Stimulated activated CD4-positive, alpha-beta T cell treated with anti-CD3 and anti-CD28 coated beads, Interleukin-15, amount 100 ng/mL, for 1 hour (primary cell): ENCODE measurements at regions not wholly inside any gene's neighbourhood (a gene's known extent, or its start where the extent isn't known, plus 50 kb on each side); places are given as distances from the start of the nearest gene placed in this dataset.

ENCODE experiments used
- DNase-seq, 2 donors: peaks; one replicate each; pipeline ENCODE4 v3.0.0-alpha.2; 2020; ENCODE audit warnings: low read depth in 1 of 2, low spot score in 1 of 2

DNA sequence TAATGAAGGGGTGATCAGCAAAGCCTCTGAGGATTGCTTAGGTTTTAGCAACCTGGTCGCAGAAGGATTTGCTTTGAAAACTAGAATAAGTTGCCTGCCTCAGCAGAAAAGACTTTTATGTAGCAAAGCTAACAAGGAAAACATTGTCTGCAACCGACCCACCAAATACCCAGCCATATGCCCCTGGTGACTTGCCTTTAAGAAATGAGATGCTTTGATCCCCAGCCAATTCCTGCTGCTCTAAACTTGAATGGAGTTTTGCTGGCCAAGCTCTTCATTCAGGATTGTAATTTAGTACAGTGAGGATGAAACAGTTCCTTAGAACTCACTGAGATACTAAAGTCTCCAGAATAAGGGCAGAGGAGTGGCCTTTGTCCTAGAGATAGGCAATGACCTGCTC lies 139.8 kb upstream of the PROK2 start:
- DNase-seq = no peak

DNA sequence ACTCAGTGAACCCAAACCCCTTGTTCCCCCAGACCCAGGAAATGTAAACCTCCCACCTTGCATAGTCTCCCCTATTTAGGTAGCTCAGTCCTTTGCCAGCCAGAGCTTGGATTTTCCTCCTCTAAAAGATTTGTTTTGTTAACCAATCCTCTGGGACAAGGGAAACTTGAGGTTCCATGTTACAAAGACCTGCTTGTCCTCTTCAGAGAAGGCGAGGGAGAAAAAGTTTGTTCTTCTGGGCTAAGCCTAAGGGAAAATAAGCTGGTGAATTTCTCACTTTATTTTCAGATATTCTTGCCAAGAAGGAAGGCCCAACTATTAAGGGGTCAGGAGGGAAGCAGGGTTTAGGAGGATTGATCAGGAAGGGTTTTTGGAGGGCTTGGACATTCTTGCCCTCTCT lies 136.1 kb upstream of the PROK2 start:
- DNase-seq = no peak

DNA sequence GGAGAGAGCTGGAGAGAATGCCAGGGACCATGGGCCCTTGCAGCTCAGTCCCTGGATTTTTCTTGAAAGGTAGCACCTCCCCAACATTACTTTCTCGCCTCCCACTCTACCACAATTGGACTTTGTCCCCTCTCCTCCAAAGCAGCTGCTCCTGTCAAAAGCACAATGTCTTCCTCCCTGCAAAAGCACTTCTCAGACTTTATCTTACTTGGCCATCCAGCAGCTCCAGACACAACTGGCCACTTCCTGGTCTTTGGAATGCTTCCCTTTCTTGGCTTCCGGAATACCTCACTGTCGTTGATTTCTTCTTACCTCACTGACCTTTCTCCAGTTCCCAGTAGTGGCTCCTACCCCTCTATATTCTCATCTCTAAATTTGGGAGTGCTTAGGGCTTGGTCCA lies 134.6 kb upstream of the PROK2 start:
- no peak for DNase-seq

DNA sequence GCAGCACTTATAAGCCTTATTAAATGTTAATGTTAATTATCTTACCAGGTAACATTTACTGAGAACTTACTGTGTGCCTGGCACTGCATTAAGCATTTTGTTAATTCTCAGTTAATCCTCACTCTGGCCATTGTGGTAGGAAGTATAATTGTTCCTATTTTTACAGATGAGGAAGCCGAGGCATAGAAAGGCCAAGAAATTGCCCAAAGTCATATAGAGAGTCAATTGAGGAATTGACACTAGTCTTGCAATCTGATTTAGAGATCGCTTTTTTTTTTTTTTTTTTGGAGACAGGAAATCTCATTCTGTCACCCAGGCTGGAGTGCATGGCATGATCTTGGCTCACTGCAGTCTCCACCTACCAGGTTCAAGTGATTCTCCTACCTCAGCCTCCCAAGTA lies 132.6 kb upstream of the PROK2 start:
- no peak for DNase-seq

DNA sequence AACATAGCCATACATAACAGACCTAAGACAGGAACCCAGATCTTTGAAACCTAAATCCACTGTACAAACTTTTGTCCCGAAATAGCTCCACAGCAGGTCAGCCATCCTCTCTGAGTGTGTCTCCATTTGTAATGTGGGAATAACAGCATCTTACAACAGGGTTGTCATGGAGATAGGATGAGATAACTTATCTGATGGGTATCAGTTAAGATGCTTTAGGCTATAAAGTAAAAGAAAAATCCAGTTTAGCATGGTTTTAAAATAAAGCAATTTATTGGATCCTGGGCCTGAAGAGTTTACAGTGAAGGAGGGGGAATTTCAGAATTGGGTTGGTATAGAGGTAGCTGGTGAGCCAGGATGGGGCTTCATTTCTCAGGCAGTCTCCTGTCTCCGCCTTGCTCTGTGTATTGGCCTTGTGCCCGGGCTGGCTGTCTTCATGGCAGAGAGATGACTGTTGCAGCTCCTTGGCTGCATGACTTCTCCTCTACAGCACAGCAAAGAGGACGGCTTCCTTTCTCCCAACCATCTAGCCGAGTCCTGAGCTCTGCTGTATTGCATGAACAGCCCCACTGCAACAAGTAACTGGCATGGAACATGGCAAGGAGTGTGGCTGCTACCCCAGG lies 131.9 kb upstream of the PROK2 start:
- no peak for DNase-seq

DNA sequence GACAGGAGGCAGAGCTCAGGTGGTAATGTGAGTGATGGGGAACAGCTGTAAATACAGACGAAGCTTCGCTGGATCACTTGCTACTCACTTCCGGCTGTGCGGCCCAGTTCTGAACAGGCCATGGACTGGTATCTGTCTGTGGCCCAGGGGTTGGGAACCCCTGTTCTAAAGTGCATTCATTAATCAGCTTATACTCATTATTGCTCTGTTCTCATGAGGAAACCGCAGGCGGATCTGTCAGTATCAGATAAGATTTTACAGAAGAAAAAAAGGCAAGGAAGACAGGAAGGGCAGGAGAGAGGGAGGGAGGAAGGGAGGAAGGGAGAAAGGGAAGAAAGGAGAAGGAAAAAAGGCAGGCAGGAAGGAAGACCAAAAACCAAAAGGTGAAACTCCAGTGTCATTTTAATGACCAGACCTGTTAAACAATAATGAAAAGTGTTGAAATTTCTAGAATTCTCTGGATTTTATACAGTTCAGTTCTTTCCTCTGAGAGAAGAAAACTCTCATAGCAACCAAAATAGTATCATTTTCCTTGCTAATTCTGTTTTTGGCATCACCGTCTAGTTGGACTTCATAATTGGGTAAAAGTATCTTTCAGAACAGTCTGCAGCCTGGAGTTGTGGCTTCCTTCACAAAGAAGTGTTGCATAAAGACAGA lies 128.0 kb upstream of the PROK2 start:
- no peak for DNase-seq

DNA sequence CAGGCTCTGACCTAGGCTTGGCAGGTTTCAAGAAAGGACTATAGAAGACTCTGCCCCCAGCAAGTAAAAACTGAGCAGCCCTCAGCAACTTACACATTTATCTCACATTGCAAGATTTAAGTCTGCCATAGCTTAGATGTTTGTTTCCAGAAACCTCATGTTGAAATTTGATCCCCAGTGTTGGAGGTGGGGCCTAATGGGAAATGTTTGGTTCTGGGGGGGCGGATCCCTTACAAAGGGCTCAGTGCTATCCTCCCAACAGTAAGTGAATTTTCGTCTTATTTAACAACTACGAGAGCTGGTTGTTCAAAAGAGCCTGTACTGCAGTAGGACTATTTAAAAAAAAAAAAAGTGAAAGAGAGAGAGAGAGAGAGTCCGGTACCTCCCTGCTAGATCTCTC lies 125.2 kb upstream of the PROK2 start:
- DNase-seq = no peak

DNA sequence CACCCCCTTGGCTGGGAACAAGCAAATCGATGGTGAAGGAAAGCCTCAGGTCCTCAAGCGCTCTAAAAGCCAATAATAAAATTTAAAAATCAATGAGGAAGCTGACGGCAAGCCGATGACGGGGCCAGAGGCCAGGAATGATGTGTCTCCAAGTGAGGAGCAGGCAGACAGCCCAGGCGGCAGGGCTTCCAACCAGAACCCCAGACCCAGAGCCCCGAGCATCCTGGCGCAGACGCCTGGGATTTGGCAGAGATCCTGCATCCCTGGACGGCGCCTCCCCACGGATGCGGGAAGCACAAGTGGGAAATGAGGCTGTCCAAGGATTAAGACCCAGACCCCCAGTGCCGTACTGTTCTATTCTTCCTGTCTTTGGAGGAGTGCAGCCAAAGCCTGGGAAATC lies 123.0 kb upstream of the PROK2 start:
- no peak for DNase-seq

DNA sequence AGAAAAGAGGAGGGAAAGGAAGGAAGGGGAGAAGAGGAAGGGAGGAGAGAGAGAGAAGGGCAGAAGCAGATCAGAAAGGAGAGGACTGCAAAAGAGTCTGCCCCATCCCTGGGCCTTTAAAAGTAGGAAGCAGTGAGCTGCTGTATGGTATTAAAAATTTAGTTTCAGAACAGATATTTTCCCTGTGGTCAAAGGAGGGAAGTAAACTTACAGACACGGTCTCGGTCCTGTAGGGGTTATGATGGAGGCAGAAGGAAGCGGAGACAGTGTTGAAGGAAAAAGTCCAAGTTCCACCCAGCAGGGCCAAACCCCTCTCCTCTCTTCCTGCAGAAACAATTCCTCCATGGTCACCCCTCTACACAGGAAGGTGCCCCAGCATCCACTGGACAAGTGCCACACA lies 122.0 kb upstream of the PROK2 start:
- no peak for DNase-seq

DNA sequence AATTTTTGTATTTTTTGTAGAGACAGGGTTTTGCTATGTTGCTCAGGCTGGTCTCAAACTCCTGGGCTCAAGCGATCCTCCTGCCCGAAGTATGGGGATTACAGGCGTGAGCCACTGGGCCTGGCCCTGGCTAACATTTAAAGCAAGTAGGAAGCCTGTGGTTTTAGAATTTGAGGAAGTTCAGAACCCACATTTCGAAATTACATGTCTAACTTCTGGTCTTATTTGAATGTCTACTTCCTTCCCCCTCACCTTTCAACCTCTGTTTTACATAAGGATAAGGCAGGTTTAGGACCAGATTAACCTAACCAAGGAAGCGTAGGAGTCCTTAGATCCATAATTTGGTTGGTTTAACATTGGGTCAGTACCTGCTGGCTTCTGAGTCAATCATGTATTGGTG lies 120.5 kb upstream of the PROK2 start:
- DNase-seq = no peak

DNA sequence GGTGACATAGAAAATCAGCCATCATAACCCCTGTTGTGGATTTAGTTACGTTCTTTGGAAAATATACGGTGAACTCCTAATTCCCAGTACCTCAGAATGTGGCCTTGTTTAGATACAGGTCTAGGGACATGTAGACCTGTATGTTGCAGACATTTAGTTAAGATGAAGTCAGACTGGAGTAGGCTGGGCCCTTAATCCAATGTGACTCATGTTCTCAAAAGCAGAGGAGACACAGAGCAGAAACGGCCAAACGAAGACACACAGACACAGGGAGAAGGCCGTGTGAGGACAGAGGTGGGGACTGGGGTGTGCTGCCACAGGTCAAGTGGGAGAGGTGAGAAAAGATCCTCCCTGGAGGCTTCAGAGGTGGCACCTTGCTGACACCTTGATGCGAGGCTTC lies 119.0 kb upstream of the PROK2 start:
- DNase-seq = no peak

DNA sequence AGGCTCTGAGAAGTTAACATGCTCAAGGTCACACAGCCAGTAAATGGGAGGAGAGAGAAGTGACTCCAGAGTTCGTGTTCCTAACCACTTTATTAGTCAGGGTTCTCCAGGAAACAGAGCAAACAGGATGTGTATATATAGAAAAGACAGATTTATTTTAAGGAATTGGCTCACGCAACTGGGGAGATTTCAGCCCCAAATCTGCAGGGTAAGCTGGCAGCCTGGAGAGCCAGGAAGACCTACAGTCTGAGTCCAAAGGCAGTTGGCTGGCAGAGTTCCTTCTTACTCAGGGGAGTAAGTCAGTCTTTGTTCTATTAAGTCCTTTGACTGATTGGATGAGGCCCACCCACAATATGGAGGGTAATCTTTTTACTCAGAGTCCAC lies 118.2 kb upstream of the PROK2 start:
- DNase-seq = no peak

DNA sequence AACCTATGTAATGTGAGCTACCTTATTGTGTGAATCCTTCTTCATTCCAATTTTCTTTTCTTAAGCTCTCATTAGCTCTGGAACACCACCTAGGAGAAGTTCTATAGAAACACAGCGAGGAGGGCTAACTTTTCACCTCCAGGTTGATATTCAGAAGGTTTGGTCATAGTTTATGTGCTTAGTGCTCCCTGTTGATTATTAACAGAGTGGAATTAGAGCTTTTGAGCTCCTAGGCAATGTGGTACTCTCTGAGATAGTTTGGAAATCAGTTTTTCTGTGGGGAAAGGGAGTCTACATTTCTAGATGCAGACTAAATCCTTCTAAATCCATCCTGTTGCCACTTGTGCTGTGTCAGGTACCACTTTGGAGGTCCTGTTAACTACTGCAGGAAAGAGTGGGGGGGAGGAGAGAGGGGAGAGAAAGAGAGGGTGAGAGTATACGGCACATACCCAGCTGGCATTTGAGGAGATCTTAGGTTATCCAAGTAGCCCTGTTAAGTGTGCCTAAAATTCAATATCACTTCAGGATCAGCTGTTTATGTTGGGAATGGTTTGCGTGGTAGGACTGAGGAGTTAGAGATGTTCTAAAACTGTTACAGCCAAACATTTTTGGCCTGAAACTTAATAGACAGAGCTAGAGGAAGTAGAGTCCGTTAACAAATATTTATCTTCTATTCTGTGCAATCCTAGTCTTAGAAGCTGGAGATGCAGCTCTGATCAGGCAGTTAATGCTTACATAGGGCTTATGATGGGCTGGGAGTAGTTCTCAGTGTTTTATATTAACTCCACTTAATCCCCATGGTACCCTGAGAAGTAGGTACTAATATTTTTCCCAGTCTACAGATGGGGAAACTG lies 117.5 kb upstream of the PROK2 start:
- no peak for DNase-seq

DNA sequence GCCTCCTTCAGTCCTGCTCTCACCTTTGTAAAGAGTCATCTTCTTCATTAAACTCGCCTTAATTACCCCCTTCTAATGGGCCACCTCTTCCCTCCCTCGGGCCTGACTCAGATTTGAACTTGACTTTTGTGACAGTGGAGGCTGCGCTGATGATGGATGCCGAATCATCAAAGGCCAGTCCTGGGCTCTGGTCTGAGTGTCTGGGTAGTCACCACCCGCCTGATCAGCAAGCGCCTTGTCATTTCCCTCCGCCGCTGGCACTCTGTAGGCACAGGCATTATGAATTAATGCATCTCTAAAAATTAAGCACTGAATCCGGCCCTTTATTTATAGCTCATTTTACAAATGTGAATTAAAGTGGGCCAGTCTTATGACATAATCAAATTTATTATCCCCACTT lies 116.7 kb upstream of the PROK2 start:
- no peak for DNase-seq

DNA sequence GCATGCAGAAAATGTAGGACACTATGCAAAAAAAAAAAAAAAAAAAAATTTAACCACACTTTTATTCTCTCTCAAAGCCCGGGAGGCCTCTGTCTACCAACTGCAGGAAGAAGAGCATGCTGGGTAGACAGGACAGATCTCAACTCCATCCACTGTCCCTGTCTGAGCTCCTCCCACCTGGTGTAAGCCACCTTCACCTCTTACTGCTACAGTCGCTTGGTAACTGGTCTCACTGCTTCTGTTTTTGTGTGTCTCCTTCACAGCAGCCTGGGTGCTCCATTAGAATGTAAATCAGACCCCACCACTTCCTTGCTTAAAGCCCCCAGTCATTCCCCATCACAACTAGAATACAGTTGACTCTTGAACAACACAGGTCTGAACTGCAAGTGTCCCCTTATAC lies 115.1 kb upstream of the PROK2 start:
- DNase-seq = no peak

DNA sequence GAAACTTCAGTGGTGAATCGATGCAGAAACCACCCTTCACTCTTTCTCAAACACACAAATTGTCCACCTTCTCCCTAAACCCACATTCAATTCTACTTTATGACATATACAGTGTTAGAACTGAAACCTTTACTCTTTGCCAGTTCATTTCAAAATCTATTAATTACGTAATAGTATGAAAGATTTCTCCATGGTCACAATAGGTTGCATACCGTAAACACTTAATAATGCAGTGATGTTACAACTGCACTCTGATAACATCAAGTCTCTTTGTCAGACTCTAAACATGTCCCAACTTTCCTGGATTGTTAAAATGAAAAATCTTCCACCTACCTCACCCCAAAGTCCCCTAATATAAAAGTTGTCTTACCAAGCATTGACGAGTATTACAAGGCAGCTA lies 111.8 kb upstream of the PROK2 start:
- DNase-seq = no peak

DNA sequence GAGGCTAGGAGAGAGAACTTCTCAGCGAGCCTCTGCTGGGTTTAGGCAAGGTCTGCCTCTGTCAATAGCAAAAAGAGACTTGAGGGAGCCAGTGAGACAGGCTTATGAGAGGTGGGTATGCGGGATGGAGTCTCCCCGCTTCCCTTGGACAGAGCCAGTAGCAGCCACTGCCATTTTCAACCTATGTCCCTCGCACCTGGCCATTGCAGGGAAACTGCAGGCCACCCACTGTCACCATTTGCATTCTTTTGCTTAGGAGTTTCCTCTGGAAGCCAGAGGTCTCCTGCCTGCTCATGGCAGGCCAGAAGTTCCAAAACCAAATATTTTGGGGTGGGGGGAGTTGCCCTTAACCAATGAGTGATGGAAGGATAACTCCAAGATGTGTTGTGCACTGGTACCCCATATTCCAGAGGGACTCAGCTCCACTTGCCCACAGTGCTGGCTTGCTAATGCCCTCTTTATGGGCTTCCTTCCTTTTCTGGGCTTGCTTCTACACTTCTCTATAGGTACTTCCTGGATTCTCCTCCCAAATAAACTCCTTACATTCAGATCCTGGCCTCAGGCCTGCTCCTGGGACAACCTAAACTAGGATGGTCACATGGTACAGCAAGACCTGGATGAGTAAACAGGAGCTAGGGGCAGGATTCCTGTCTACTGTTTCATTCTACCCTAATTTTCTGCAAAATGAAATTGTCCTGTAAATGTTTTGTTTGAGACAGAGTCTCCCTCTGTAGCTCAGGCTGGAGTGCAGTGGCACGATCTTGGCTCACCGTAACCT lies 108.9 kb upstream of the PROK2 start:
- DNase-seq = no peak

DNA sequence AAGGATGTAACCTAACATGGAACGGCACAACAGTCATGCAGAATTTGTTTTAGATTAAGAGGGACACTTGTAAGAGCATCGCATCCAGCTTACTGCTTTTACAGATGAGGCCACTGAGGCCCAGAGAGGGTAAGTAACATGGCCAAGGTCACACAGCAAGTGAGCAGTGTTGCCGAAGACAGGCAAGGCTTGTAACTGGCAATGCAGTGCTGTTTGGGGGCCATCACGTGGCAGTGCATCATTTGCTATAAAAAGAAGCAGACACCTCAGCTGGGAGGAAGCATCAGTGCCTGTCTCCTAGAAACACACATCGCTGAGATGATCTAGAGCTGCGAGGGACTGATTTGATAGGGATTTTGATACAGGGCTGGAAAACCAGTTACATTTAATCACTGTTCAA lies 108.2 kb upstream of the PROK2 start:
- no peak for DNase-seq

DNA sequence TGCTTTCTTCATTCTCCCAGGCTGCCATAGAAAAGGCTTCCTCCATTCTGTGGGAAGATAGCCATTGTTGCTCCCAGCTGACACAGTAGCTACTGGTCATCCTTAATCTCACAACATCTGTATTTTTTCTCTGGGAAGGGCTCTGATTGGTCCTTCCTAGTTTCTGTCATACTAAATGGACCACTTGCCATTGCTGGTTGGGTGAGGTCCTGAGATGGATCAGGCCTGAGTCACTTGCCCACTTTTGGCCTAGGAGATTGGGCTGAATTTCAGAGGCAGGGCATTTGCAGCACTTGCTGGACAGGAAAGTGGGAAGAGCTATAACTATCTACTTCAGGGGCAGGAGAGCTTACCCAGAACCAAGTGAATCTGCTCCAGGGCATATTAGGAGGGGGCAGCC lies 106.5 kb upstream of the PROK2 start:
- no peak for DNase-seq

DNA sequence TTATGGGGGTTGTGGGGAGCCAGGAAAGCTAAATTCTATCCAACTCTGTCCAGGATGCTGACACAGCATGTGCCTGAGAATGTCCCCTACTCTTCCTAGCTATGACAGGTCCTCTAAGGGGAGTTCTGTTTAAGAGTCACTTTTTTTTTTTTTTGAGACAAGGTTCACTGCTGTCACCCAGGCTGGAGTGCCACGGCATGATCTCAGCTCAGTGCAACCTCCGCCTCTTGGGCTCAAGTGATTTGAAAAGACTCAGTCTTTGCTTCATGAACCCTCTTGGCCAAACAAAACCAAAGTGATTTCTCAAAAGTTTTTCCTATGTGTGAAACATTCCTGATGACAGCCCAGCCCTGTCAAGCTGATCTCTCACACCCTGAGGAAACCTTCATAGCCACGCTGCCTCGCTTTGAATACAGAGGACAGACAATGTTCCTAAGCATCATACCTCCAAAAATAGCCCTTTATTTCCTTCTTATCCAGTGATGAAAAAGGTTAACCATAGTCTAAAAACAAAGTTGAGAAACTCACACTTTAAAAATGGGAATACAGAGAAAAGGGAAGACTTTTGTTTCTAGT lies 105.5 kb upstream of the PROK2 start:
- DNase-seq = no peak

DNA sequence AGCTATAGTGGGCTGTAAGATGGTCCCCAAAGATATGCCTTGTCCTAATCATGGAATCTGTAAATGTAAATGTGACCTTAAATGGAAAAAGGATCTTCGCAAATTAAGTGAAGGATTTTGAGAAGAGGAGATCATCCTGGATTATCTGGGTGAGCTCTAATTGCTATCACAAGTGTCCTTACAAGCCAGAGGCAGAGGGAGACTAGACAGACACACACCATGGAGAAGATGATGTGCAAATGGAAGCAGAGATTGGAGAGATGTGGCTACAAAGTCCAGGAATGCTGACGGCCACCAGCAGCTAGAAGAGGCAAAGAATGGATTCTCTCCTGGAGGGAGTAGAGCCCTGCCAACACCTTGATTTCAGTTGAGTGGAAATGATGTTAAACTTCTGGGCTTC lies 102.3 kb upstream of the PROK2 start:
- DNase-seq = no peak
